Breast epithelium (tissue), 4 donors: ENCODE measurements at regions not wholly inside any gene's neighbourhood (a gene's known extent, or its start where the extent isn't known, plus 50 kb on each side); places are given as distances from the start of the nearest gene placed in this dataset.

Source experiments
- DNase-seq, 2 donors: peaks; one replicate each; pipeline ENCODE4 v3.0.0-alpha.2; 2019; ENCODE audit warnings: low spot score in 2 of 2
- H3K27ac ChIP-seq, 2 donors: fragments of 200-600 bp; sonication (generic) in 1 of 2; one replicate each; pipeline ENCODE4 v1.5.1; 2016 to 2019; ENCODE audit warnings: mild to moderate bottlenecking in 1 of 2
- H3K27me3 ChIP-seq, 2 donors: fragments of 200-600 bp; sonication (generic) in 1 of 2; one replicate each; pipeline versions ENCODE4 v1.5.1 to v1.6.0; 2017 to 2019; ENCODE audit warnings: control low read depth in 1 of 2, mild to moderate bottlenecking in 1 of 2
- H3K36me3 ChIP-seq: fragments of 200-600 bp; one replicate; pipeline ENCODE4 v1.5.1; 2019
- H3K4me1 ChIP-seq, 2 donors: fragments of 200-600 bp; sonication (generic); one replicate each; pipeline ENCODE4 v1.5.1; 2016 to 2019; ENCODE audit warnings: control low read depth in 1 of 2
- H3K4me3 ChIP-seq, 3 donors: fragments of 200-600 bp; sonication (generic); 1 replicate in 2 of 3; 2 replicates in 1 of 3; pipeline ENCODE4 v1.5.1; 2016 to 2019; ENCODE audit warnings: mild to moderate bottlenecking in 3 of 3, moderate library complexity in 2 of 3
- H3K9me3 ChIP-seq, 2 donors: fragments of 200-600 bp; sonication (generic) in 1 of 2; one replicate each; pipeline ENCODE4 v1.5.1; 2016 to 2019; ENCODE audit warnings: control low read depth in 1 of 2
- POLR2A ChIP-seq: fragments of 450-650 bp; IDR thresholded peaks from one replicate; pipeline ENCODE4 v1.6.1; 2016; ENCODE audit warnings: antibody characterized with exemption, mild to moderate bottlenecking, moderate library complexity
- POLR2AphosphoS5 ChIP-seq, 3 donors: sonication (generic); formaldehyde crosslinking; IDR thresholded peaks; one replicate each; pipeline ENCODE4 v1.6.1; 2017; ENCODE audit warnings: antibody characterized with exemption in 3 of 3
- intact Hi-C: fragments of 100-400 bp; cut with DNase I; formaldehyde crosslinking; loops from one replicate; pipeline ENCODE4 v1.15.1; 2023; ENCODE audit warnings: low total_unique reads
- TF ChIP-seq, protein P1 (sequence below), 3 donors: fragments of 450-650 bp; IDR thresholded peaks; one replicate each; pipeline ENCODE4 v1.5.1; 2016 to 2017; ENCODE audit warnings: antibody characterized with exemption in 3 of 3, mild to moderate bottlenecking in 3 of 3, moderate library complexity in 3 of 3

DNA sequence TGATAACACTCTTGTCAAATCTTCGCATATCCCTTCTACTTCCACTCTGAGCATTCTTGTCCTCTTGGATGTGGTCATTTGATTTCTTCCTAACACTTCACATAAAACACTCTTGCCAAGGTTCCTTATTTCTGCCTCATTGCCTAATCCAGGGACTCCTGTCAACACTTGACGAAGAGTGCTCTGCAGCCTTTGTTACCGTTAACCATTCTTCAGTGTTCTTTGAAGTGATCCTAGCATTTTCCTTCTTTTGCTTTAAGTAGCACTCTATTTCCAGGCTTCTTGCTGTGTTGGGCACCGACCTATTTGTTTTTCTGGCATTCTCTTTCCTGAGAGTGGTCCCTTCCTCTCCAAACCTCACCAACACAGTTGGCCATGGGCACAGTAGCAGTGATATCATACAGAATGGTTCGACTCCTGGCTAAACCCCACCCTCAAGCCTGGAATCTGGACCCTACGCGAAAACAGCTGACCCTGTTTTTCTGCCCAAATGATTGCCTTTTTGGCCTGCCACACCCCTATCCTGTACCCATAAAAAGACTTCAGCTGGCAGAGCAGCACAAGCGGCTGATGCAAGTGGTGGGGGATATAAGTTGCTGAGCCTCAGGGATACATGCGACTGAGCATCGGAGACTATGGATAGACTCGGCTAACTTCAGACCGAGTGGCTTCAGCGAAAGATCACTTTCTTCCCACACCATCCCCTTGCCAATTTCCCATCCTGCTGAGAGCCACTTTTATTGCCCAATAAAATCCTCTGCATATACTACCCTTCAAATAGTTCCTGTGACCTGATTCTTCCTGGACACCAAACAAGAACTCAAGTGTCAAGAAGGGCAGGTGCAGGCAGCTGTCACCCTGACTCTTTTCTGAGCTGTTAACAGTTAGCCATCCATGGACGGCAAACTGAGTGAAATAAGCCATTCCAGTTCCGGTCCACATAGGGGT, 820.6 kb downstream of the CCSER2 start:
- Histone ChIP-seq H3K27ac (no peak overlapping the region), H3K9me3 (no peaks in the 10 kb centered on the region), H3K36me3 (no peaks in the 10 kb centered on the region), H3K4me1 (no peaks in the 10 kb centered on the region), H3K27me3 (no peaks in the 10 kb centered on the region), H3K4me3 (no peak overlapping the region)
- no peak for DNase-seq
- TF ChIP-seq POLR2A (no peak), POLR2AphosphoS5 (IDR thresholded peaks at IDR 0.05) (no peak)
- TF ChIP-seq, protein P1, sequence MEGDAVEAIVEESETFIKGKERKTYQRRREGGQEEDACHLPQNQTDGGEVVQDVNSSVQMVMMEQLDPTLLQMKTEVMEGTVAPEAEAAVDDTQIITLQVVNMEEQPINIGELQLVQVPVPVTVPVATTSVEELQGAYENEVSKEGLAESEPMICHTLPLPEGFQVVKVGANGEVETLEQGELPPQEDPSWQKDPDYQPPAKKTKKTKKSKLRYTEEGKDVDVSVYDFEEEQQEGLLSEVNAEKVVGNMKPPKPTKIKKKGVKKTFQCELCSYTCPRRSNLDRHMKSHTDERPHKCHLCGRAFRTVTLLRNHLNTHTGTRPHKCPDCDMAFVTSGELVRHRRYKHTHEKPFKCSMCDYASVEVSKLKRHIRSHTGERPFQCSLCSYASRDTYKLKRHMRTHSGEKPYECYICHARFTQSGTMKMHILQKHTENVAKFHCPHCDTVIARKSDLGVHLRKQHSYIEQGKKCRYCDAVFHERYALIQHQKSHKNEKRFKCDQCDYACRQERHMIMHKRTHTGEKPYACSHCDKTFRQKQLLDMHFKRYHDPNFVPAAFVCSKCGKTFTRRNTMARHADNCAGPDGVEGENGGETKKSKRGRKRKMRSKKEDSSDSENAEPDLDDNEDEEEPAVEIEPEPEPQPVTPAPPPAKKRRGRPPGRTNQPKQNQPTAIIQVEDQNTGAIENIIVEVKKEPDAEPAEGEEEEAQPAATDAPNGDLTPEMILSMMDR (IDR thresholded peaks at IDR 0.05), result no peak
- intact Hi-C loops, result no loop called here

DNA sequence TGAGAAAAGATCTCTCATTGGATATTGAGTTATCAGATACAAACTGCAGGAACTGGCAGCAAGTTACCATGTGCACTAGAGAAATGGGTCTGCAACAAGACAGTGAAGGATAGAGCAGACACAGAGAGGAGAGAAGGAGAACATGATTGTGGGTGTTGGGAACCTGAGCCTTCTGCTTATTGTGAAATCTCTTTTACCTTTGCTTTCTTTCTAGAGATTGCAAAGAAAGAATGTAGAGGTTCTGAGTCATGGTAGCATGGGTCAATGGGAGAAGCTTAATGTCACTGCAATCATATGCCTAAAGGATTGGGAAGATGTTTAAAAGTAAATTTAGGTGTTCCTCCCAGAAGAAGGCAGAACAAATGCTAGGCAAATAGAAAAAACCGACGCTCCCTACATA, 821.4 kb downstream of the CCSER2 start:
- H3K36me3 ChIP-seq, result no peaks in the 10 kb centered on the region
- H3K4me1 ChIP-seq, result no peaks in the 10 kb centered on the region
- H3K4me3 ChIP-seq, result no peak overlapping the region
- intact Hi-C loops, result no loop called here
- H3K9me3 ChIP-seq, result no peaks in the 10 kb centered on the region
- DNase-seq, result no peak
- no peaks in the 10 kb centered on the region for H3K27me3 ChIP-seq
- no peak overlapping the region for H3K27ac ChIP-seq
- no peak for TF ChIP-seq POLR2AphosphoS5 (IDR thresholded peaks at IDR 0.05)
- TF ChIP-seq, protein P1 (IDR thresholded peaks at IDR 0.05), result no peak
- no peak for TF ChIP-seq POLR2A

DNA sequence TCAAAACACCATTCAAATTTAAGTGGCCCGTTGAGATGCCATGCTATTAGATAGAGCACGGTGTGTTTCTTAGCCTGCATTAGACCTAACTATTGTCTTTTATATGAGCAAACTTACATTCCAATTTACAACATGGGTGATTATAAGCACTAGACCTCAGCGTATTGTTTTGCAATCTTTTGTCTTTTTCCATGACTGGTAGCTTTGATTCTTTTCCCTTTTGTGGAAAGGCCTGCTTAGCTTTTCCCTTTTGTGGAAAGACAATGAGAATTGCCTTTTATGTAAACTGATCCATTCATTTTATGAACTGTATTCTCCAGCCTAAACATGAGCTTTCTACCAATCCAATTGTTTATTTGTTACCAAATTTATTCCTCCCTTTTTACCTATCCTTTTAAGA, 823.1 kb downstream of the CCSER2 start:
- no peaks in the 10 kb centered on the region for H3K36me3 ChIP-seq
- DNase-seq, result no peak
- no peak overlapping the region for H3K4me3 ChIP-seq
- H3K4me1 ChIP-seq, result no peaks in the 10 kb centered on the region
- intact Hi-C loops, result no loop called here
- H3K9me3 ChIP-seq, result no peaks in the 10 kb centered on the region
- TF ChIP-seq POLR2AphosphoS5 (IDR thresholded peaks at IDR 0.05), result no peak
- TF ChIP-seq POLR2A, result no peak
- TF ChIP-seq, protein P1 (IDR thresholded peaks at IDR 0.05), result no peak
- no peak overlapping the region for H3K27ac ChIP-seq
- H3K27me3 ChIP-seq, result no peaks in the 10 kb centered on the region

DNA sequence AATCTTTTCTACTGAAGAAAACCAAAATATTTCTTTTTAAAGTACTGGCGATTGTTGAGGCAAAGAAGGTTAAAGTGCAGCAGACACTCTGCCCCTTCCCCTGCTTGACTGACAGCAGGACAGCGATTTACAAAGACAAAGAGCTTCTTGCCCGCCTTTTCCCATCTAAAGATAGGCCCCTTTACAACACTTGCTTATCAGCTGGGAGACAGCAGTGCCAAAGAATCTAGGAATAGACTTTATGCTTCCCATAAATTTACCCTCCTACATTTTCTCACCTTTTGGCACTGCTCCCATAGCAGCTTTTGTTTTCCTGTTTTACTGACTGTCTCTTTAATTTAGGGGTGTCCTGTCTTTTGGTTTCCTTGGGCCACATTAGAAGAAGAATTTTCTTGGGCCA, 824.1 kb downstream of the CCSER2 start:
- no peak overlapping the region for H3K27ac ChIP-seq
- no peaks in the 10 kb centered on the region for H3K27me3 ChIP-seq
- no peak for DNase-seq
- H3K36me3 ChIP-seq, result no peaks in the 10 kb centered on the region
- no peaks in the 10 kb centered on the region for H3K4me1 ChIP-seq
- no peak overlapping the region for H3K4me3 ChIP-seq
- intact Hi-C loops, result no loop called here
- no peak for TF ChIP-seq POLR2AphosphoS5 (IDR thresholded peaks at IDR 0.05)
- TF ChIP-seq, protein P1 (IDR thresholded peaks at IDR 0.05), result no peak
- TF ChIP-seq POLR2A, result no peak
- no peaks in the 10 kb centered on the region for H3K9me3 ChIP-seq

DNA sequence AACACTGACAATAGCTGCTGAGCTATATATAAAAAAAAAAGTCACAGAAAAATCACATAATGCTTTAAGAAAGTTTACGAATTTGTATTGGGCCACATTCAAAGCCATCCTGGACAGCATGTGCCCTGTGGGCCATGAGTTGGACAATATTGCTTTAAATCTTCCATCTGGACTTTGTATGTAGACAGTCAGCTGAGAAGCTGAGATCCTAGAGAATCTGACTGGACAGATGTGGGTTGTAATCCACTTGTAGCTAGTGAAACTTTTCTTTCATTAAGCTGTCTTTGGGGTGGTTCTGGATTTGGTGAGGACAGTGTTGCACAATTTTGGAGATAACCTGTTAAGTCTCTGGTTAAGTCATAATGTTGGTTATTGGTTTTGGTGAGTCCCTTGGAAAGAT, 824.5 kb downstream of the CCSER2 start:
- Histone ChIP-seq H3K9me3 (no peaks in the 10 kb centered on the region), H3K27ac (no peak overlapping the region), H3K27me3 (no peaks in the 10 kb centered on the region), H3K36me3 (no peaks in the 10 kb centered on the region), H3K4me1 (no peaks in the 10 kb centered on the region), H3K4me3 (no peak overlapping the region)
- no peak for DNase-seq
- intact Hi-C loops, result no loop called here
- TF ChIP-seq, protein P1 (IDR thresholded peaks at IDR 0.05), result no peak
- no peak for TF ChIP-seq POLR2A
- TF ChIP-seq POLR2AphosphoS5 (IDR thresholded peaks at IDR 0.05), result no peak
